Adipocyte (in vitro differentiated cells): ENCODE measurements at regions not wholly inside any gene's neighbourhood (a gene's known extent, or its start where the extent isn't known, plus 50 kb on each side); places are given as distances from the start of the nearest gene placed in this dataset.
"Not testable (repeated sequence)": the region's sequence is repeated elsewhere in the genome, so short reads cannot be mapped to it uniquely, and the experiment has no call there.

Experiments
- DNase-seq: peaks from one replicate; pipeline ENCODE4 v3.0.0-alpha.2; 2015; ENCODE audit warnings: low read depth
- H3K27me3 ChIP-seq: replicated peaks from 2 replicates; pipeline ENCODE4 v1.7.0; 2013; ENCODE audit warnings: mild to moderate bottlenecking, low read length, moderate library complexity; ENCODE audit not compliant: control insufficient read depth, insufficient read depth
- H3K36me3 ChIP-seq: 2 replicates; pipeline ENCODE4 v1.7.0; 2013; ENCODE audit warnings: low read length, mild to moderate bottlenecking, moderate library complexity; ENCODE audit not compliant: control insufficient read depth, insufficient read depth, severe bottlenecking
- H3K4me1 ChIP-seq: 2 replicates; pipeline ENCODE4 v1.7.0; 2013; ENCODE audit warnings: mild to moderate bottlenecking, low read length, moderate library complexity; ENCODE audit not compliant: control insufficient read depth, insufficient read depth
- H3K4me3 ChIP-seq: 2 replicates; pipeline ENCODE4 v1.7.0; 2013; ENCODE audit warnings: mild to moderate bottlenecking, low read length, moderate library complexity
- H3K9ac ChIP-seq: 2 replicates; pipeline ENCODE4 v1.7.0; 2013; ENCODE audit warnings: mild to moderate bottlenecking, low read length, moderate library complexity
- H3K9me3 ChIP-seq: 2 replicates; pipeline ENCODE4 v1.7.0; 2013; ENCODE audit warnings: mild to moderate bottlenecking, low read length, moderate library complexity; ENCODE audit not compliant: control insufficient read depth

DNA sequence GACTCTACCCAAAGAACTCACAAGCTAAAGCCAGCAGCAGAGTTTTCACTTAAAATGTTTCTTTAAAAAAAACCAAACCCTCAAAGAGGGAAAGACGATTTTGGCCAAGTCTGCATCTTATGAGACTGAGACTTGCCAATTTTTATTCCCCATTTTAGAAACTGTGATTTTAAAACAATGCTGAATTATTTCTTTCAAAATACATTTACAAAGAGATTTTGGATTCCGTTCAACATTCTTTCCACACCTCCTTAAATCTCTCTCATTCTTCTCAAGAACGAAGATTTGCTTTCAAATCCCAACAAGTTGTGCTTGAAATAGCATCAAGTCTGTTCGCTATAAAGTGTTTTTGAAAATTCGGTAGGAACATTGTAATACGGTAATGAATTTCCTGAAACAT, 133.9 kb upstream of the VANGL1 start:
- DNase-seq = no peak
- Histone ChIP-seq H3K36me3 (no peaks in the 10 kb centered on the region), H3K4me1 (peaks cover 7% of the 10 kb centered on the region), H3K4me3 (no peak overlapping the region), H3K9me3 (peaks cover 8% of the 10 kb centered on the region), H3K9ac (no peak overlapping the region), H3K27me3 (no peaks in the 10 kb centered on the region)

DNA sequence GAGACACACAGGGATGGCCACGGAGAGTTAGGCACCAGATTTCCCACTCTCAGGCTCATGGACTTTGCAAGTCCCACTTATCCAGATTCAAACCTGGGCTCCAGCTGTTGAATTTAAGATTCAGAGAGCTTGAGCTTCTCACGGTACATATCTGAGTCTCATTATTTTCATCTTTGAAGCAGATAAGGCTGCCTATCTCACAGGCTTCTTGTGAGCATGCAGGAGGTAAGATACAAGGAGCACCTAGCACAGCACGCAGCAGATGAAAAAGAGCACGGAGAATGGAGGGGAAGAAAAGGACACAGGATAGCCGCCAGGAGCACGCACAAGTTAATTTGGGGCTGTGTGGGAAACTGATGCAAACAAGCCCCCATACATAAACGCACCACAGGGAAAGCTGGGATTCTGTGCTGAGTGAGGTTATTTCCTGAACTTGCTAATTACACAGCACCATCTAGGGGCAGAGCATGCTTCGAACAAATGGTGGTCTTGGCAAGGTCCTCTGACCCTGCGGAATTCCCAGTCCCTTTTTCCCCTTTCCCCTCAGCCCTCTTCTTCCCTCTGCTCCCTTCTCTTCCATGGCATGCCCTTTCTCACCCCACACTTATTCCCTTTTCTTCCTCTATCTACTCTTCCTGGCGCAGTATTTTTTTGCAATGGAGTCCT, 134.7 kb upstream of the VANGL1 start:
- no peaks in the 10 kb centered on the region for H3K36me3 ChIP-seq
- no peak overlapping the region for H3K9ac ChIP-seq
- H3K4me3 ChIP-seq = no peak overlapping the region
- H3K27me3 ChIP-seq = no peaks in the 10 kb centered on the region
- DNase-seq = peak; percentile 43
- peaks cover 8% of the 10 kb centered on the region for H3K9me3 ChIP-seq
- H3K4me1 ChIP-seq = peaks cover 7% of the 10 kb centered on the region

DNA sequence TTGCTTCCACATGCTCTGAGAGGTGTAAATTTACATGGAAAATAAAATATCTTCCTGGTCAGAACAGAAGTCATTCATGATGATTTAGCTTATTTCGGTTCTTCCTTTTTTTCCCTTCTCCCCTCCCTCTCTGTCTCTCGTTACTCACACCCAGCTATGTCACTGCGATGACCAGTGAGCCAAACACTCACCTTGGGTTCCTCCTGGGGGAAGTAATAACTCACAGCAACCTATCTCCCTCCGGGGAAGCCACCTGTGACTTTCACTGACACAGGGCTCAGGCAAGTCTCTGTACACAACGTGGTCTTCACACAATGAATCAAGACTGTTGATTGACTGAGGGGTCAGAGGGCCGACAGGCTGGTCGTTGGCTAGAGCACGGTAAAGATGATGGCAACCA, 135.3 kb upstream of the VANGL1 start:
- DNase-seq = no peak
- peaks cover 4% of the 10 kb centered on the region for H3K9me3 ChIP-seq

DNA sequence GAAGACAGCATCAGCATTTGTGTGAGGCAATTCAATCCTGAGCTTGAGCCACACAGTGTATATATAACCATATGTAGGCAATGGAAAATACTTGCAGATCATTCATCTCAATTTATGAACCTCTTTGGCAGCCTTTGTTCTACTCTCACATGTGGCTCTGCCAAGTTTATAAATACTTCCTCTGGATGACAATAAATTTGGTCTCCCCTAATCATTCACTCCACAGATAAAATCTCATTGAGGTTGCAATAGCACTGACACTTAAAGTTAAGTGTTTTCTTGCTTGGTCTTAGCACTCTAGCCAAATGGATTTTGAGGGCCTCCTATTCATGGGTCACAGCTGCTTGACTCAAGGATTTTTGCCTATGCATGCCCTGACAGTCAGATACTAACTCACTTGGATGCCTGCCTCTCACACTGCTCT, 136.6 kb upstream of the VANGL1 start:
- H3K4me1 ChIP-seq = peaks cover 7% of the 10 kb centered on the region
- no peaks in the 10 kb centered on the region for H3K9me3 ChIP-seq
- no peak overlapping the region for H3K9ac ChIP-seq
- DNase-seq = no peak
- H3K27me3 ChIP-seq = no peaks in the 10 kb centered on the region
- no peaks in the 10 kb centered on the region for H3K36me3 ChIP-seq
- H3K4me3 ChIP-seq = no peak overlapping the region

More for the DNA sequence above, 135.3 kb upstream of the VANGL1 start:
- Histone ChIP-seq H3K9ac (no peak overlapping the region), H3K4me3 (no peak overlapping the region), H3K4me1 (peaks cover 7% of the 10 kb centered on the region), H3K36me3 (no peaks in the 10 kb centered on the region), H3K27me3 (no peaks in the 10 kb centered on the region)

DNA sequence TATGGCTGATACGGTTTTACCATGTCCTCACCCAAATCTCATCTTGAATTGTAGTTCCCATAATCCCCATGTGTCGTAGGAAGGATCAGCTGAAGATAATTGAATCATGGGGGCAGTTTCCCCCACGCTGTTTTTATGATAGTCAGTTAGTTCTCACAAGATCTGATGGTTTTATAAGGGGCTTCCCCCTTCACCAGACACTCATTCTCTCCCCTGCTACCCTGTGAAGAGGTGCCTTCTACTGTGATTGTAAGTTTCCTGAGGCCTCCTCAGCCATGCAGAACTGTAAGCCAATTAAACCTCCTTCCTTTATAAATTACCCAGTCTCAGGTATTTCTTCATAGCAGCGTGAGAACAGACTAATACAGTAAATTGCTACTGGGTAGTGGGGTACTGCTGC, 139.6 kb upstream of the VANGL1 start:
- not testable (repeated sequence) for H3K4me1 ChIP-seq, H3K4me3 ChIP-seq, DNase-seq, H3K27me3 ChIP-seq, H3K9me3 ChIP-seq, H3K9ac ChIP-seq, H3K36me3 ChIP-seq

DNA sequence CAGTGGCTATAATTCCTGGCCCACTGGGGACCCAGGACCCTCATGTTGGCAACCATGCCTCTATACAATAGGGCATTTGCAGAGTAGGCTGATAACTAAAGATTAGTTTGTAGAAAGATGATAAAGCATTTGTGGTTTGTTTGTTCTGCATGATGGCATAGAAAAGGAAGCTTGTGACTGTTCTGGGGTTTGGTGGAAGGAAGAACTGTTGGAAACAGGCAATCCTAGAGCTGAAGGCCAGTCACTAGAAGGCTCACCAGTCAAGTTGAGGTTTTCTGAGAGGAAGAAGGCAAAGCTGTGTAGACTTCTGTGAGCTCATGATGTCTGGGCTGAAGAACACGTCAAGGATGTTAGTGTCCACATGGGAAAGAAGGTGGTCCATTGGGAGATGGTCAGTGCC, 140.3 kb upstream of the VANGL1 start:
- Histone ChIP-seq H3K27me3 (no peaks in the 10 kb centered on the region), H3K4me1 (peaks cover 5% of the 10 kb centered on the region), H3K9ac (no peak overlapping the region), H3K9me3 (no peaks in the 10 kb centered on the region), H3K4me3 (no peak overlapping the region), H3K36me3 (no peaks in the 10 kb centered on the region)
- no peak for DNase-seq

DNA sequence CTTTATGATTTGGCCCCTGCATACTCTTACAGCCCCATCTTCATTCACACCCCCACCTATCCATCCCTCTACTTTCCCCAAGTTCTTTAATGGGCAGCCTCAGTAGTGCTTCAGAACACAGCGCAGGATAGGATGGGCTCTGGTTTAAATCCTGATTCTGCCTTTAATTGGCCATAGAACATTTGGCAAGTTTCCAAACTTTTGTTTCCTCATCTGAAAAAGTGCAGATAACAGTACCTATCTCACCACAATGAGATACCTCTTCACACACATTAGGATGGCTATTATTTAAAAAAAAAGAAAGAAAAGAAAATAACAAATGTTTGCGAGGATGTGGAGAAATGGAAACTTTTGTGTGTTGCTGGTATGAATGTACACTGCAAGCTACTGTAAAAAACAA, 142.5 kb upstream of the VANGL1 start:
- Histone ChIP-seq H3K9me3 (no peaks in the 10 kb centered on the region), H3K4me1 (peaks cover 5% of the 10 kb centered on the region), H3K9ac (no peak overlapping the region), H3K4me3 (no peak overlapping the region), H3K36me3 (no peaks in the 10 kb centered on the region), H3K27me3 (no peaks in the 10 kb centered on the region)
- no peak for DNase-seq

DNA sequence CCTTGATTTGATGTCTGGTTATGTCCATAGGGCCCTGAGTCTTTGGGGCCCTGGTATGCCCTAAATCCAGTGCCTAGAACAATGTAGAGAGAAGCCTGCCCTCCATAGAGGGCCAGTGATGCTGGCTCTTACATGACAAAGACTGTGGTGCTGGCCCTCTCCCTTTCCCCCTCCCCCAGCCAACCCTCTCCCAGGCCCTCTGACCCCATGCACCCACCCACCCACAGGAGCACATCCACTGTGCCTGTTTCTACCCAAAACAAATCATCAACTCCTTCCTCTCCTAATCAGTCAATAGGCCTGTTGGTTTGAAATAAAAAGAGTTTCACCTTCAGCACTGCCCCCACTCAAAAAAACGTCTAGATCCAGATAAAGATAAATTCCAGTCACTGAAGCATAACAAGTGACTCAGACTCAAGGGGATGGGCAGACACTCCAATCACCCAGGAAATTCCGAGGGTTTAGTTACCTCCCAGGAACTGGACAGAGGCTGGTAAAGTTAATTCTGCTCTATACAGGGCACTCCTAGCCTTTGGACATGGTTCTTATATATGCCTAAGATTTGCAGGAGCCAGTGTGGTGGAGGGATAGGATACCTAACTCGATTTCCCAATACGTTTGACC, 144.8 kb upstream of the VANGL1 start:
- Histone ChIP-seq H3K27me3 (no peaks in the 10 kb centered on the region), H3K4me1 (peaks cover 5% of the 10 kb centered on the region), H3K9me3 (no peaks in the 10 kb centered on the region), H3K9ac (no peak overlapping the region), H3K36me3 (no peaks in the 10 kb centered on the region), H3K4me3 (no peak overlapping the region)
- DNase-seq = peak; percentile 80

DNA sequence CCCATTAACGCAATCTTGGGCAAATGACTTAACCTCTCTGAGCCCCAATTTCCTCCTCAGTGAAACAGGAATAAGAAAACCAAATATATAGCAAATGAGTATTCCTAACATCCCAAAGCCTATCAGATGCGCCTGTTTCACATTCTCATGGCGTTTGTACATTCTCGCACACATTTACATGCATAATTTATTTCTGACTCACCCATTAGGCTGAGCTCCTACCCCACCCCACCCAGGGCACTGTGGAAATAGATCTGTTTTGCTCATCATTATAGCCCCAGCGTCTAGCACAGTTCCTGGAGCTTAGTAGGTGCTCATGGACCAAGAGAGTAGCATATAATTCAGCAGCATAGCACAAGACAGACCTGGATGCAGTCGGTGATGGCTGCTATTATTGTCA, 146.1 kb upstream of the VANGL1 start:
- no peak overlapping the region for H3K9ac ChIP-seq
- H3K36me3 ChIP-seq = no peaks in the 10 kb centered on the region
- no peaks in the 10 kb centered on the region for H3K27me3 ChIP-seq
- peaks cover 5% of the 10 kb centered on the region for H3K4me1 ChIP-seq
- H3K9me3 ChIP-seq = no peaks in the 10 kb centered on the region
- DNase-seq = peak; percentile 68
- H3K4me3 ChIP-seq = no peak overlapping the region

DNA sequence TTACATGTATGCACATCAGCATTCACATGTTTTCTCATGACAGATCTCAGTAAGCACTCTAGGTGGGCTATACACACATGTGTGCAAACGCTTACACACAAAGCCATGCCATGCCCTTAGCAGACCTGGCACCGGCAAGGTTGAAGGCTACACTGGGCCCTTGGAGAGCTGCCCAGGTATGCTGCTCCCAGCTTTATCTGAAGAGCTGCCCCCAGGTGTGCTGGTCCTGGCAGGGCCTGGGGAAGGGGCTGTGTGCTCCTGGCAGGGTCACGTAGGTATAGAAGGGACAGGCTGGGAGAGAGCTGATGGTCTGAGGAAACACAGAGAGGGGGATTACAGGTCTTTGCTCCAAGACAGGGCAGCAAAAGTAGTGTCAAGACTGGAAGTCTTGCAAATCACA, 146.7 kb upstream of the VANGL1 start:
- no peaks in the 10 kb centered on the region for H3K9me3 ChIP-seq
- no peak for DNase-seq
- no peak overlapping the region for H3K4me3 ChIP-seq
- peaks cover 5% of the 10 kb centered on the region for H3K4me1 ChIP-seq
- H3K27me3 ChIP-seq = no peaks in the 10 kb centered on the region
- no peak overlapping the region for H3K9ac ChIP-seq
- no peaks in the 10 kb centered on the region for H3K36me3 ChIP-seq

DNA sequence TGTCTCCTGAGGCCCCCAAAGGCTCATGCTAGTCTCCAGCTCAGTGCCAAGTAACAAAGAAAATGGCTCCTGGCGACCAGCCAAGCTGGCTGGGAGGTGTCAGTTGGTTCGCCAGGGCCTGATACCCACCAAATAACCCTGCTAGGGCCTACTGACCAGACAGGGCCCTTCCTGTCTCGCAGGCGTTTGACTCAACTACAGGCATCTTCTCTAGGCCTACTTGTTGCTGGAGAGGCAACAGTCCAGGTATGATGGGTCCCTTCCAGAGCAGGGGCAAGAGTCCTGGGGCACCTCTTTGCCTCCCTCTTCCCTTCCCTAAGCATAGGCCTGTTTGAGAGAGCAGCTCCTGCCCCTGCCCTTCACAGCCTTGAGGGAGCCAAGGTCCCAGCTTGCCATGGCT, 147.9 kb upstream of the VANGL1 start:
- no peaks in the 10 kb centered on the region for H3K27me3 ChIP-seq
- H3K4me3 ChIP-seq = no peak overlapping the region
- H3K9me3 ChIP-seq = no peaks in the 10 kb centered on the region
- DNase-seq = no peak
- H3K9ac ChIP-seq = no peak overlapping the region
- H3K36me3 ChIP-seq = no peaks in the 10 kb centered on the region
- H3K4me1 ChIP-seq = peaks cover 5% of the 10 kb centered on the region

DNA sequence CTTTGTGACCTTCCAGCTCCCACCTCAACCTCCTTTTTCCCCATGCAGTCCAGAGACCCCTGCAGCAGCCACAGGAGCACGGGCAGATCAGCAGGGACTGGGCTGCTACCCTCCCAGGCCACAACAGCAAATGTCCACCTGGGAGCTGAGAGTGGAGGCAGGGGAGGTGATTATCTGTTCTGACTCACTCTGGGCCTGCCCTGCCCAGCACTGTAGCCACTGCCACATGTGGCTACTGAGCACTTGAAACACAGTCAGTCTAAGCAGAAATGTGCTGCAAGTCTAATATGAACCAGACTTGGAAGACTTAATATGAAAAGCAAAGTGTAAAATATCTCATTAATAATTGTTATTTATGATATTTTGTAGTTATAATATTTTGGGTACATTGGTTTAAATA, 148.9 kb upstream of the VANGL1 start:
- Histone ChIP-seq H3K9ac (no peak overlapping the region), H3K4me3 (no peak overlapping the region), H3K36me3 (no peaks in the 10 kb centered on the region), H3K9me3 (no peaks in the 10 kb centered on the region), H3K27me3 (no peaks in the 10 kb centered on the region), H3K4me1 (peaks cover 5% of the 10 kb centered on the region)
- DNase-seq = peak; percentile 34
